NT2/D1 (cell line): ENCODE measurements at regions not wholly inside any gene's neighbourhood (a gene's known extent, or its start where the extent isn't known, plus 50 kb on each side); places are given as distances from the start of the nearest gene placed in this dataset.
"Not testable (repeated sequence)": the region's sequence is repeated elsewhere in the genome, so short reads cannot be mapped to it uniquely, and the experiment has no call there.

Experiments
- SUZ12 ChIP-seq: IDR thresholded peaks from 2 replicates; pipeline ENCODE4 v1.6.1; 2011; ENCODE audit not compliant: insufficient read length, insufficient read depth; ENCODE audit errors: extremely low read depth
- YY1 ChIP-seq: IDR thresholded peaks from 2 replicates; pipeline ENCODE4 v1.6.1; 2011; ENCODE audit not compliant: insufficient read length, insufficient read depth
- ZNF274 ChIP-seq: IDR thresholded peaks from 2 replicates; pipeline ENCODE4 v1.6.1; 2011; ENCODE audit warnings: mild to moderate bottlenecking, low read depth, low read length

DNA sequence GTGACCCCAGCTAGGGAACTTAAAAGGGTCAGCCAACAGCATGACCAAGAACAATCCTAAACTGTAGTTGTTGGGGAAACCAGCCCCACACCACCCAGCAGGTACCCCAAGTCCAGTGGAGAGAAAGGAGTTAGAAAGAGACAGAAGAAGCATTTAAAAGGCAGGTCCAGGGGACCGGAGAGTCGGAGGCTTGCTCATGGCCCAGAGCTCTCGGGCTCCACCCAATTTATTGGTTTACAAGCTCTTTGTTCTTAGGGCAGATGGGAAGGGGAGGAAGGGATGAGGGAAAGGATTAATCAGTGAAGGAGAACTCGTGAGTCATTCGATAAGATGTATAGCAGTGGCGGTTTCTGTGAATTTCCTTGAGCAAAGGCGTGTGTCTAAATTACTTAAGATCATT is 431.6 kb downstream of the GBE1 start:
- not testable (repeated sequence) for TF ChIP-seq ZNF274, SUZ12, YY1
